ENCODE measurements at regions not wholly inside any gene's neighbourhood (a gene's known extent, or its start where the extent isn't known, plus 50 kb on each side); places are given as distances from the start of the nearest gene placed in this dataset.
"Not testable (repeated sequence)": the region's sequence is repeated elsewhere in the genome, so short reads cannot be mapped to it uniquely, and the experiment has no call there.

GRCh38 chr3:75590382-75590781, 73.7 kb upstream of the FRG2C start:
- TF ChIP-seq, protein P1, sequence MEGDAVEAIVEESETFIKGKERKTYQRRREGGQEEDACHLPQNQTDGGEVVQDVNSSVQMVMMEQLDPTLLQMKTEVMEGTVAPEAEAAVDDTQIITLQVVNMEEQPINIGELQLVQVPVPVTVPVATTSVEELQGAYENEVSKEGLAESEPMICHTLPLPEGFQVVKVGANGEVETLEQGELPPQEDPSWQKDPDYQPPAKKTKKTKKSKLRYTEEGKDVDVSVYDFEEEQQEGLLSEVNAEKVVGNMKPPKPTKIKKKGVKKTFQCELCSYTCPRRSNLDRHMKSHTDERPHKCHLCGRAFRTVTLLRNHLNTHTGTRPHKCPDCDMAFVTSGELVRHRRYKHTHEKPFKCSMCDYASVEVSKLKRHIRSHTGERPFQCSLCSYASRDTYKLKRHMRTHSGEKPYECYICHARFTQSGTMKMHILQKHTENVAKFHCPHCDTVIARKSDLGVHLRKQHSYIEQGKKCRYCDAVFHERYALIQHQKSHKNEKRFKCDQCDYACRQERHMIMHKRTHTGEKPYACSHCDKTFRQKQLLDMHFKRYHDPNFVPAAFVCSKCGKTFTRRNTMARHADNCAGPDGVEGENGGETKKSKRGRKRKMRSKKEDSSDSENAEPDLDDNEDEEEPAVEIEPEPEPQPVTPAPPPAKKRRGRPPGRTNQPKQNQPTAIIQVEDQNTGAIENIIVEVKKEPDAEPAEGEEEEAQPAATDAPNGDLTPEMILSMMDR (IDR thresholded peaks at IDR 0.05) = not testable (repeated sequence)
- TF ChIP-seq EP300 (IDR thresholded peaks at IDR 0.05; ENCODE audit: low read depth); POLR2AphosphoS5 (IDR thresholded peaks at IDR 0.05); POLR2A (IDR thresholded peaks at IDR 0.05): not testable (repeated sequence)
